WTC11 (cell line): ENCODE measurements at regions not wholly inside any gene's neighbourhood (a gene's known extent, or its start where the extent isn't known, plus 50 kb on each side); places are given as distances from the start of the nearest gene placed in this dataset.

ENCODE experiments used
- ATAC-seq: fragments of 200-7000 bp; cut with Tn5 transposase; 2 replicates; pipeline ENCODE4 v1.10.0; 2021; ENCODE audit warnings: mild to moderate bottlenecking, moderate library complexity
- CTCF ChIA-PET: fragments of 300-600 bp; sonication (Branson Sonifier 250); formaldehyde crosslinking; loops from one replicate; lab custom pipeline; 2021; ENCODE audit warnings: antibody characterized with exemption; lab: Charles Lee
- POLR2A ChIA-PET: fragments of 350-600 bp; sonication (Branson Sonifier 250); formaldehyde crosslinking; loops from one replicate; lab custom pipeline; 2021; ENCODE audit warnings: antibody characterized with exemption; lab: Charles Lee
- DNase-seq: peaks from one replicate; pipeline ENCODE4 v3.0.0; 2021; ENCODE audit warnings: low spot score
- H3K27ac Mint-ChIP-seq: 2 replicates; pipeline ENCODE4 v1.8.0; 2021; ENCODE audit warnings: mixed read lengths
- H3K27me3 Mint-ChIP-seq: 2 replicates; pipeline ENCODE4 v1.8.0; 2021; ENCODE audit warnings: low read depth, mild to moderate bottlenecking, moderate library complexity, mixed read lengths
- H3K36me3 Mint-ChIP-seq: 2 replicates; pipeline ENCODE4 v1.8.0; 2021; ENCODE audit warnings: mixed read lengths
- H3K4me1 Mint-ChIP-seq: 2 replicates; pipeline ENCODE4 v1.8.0; 2022; ENCODE audit warnings: mixed read lengths
- H3K4me3 Mint-ChIP-seq: 2 replicates; pipeline ENCODE4 v1.8.0; 2021; ENCODE audit warnings: mild to moderate bottlenecking, moderate library complexity, mixed read lengths
- H3K9me3 Mint-ChIP-seq: 2 replicates; pipeline ENCODE4 v1.8.0; 2021; ENCODE audit warnings: mixed read lengths
- ATF2 ChIP-seq: sonication (generic); formaldehyde crosslinking; IDR thresholded peaks from 2 replicates; pipeline ENCODE4 v1.8.1; 2022; ENCODE audit warnings: low read depth, missing genetic modification reagents, borderline replicate concordance
- CBFB ChIP-seq: sonication (generic); formaldehyde crosslinking; IDR thresholded peaks from 2 replicates; pipeline ENCODE4 v1.8.1; 2022; ENCODE audit warnings: mild to moderate bottlenecking, low read depth, missing genetic modification reagents
- CTCF ChIP-seq: fragments of 200-600 bp; IDR thresholded peaks from 2 replicates; pipeline ENCODE4 v1.8.0; 2022; ENCODE audit warnings: antibody characterized with exemption
- E2F4 ChIP-seq: sonication (generic); formaldehyde crosslinking; IDR thresholded peaks from 2 replicates; pipeline ENCODE4 v1.8.1; 2022; ENCODE audit warnings: low read depth, mild to moderate bottlenecking, moderate library complexity, missing genetic modification reagents, borderline replicate concordance
- ELF4 ChIP-seq: sonication (generic); formaldehyde crosslinking; IDR thresholded peaks from 2 replicates; pipeline ENCODE4 v1.8.1; 2022; ENCODE audit warnings: low read depth, mild to moderate bottlenecking, moderate library complexity, missing genetic modification reagents
- ESRRA ChIP-seq: sonication (generic); formaldehyde crosslinking; IDR thresholded peaks from 2 replicates; pipeline ENCODE4 v1.8.1; 2022; ENCODE audit warnings: mild to moderate bottlenecking, missing genetic modification reagents, borderline replicate concordance
- GABPB1 ChIP-seq: sonication (generic); formaldehyde crosslinking; IDR thresholded peaks from 2 replicates; pipeline ENCODE4 v1.8.1; 2023; ENCODE audit warnings: mild to moderate bottlenecking, missing genetic modification reagents
- HMGA2 ChIP-seq: fragments of 250-450 bp; sonication (Bioruptor Pico); IDR thresholded peaks from 2 replicates; pipeline ENCODE4 v1.4.0; 2021; ENCODE audit warnings: mild to moderate bottlenecking, moderate library complexity
- IRF2 ChIP-seq: sonication (generic); formaldehyde crosslinking; IDR thresholded peaks from 2 replicates; pipeline ENCODE4 v1.8.0; 2022; ENCODE audit warnings: low read depth, missing genetic modification reagents, borderline replicate concordance
- JUN ChIP-seq: sonication (generic); formaldehyde crosslinking; IDR thresholded peaks from 2 replicates; pipeline ENCODE4 v1.8.0; 2023; ENCODE audit warnings: mild to moderate bottlenecking, missing genetic modification reagents
- KAT7 ChIP-seq: sonication (generic); formaldehyde crosslinking; IDR thresholded peaks from 2 replicates; pipeline ENCODE4 v1.8.1; 2023; ENCODE audit warnings: missing genetic modification reagents, mild to moderate bottlenecking, borderline replicate concordance
- MLX ChIP-seq: sonication (generic); formaldehyde crosslinking; IDR thresholded peaks from 2 replicates; pipeline ENCODE4 v1.8.1; 2023; ENCODE audit warnings: mild to moderate bottlenecking, missing genetic modification reagents, moderate library complexity
- MYBL2 ChIP-seq: sonication (generic); formaldehyde crosslinking; IDR thresholded peaks from 2 replicates; pipeline ENCODE4 v1.8.1; 2023; ENCODE audit warnings: mild to moderate bottlenecking, moderate library complexity, missing genetic modification reagents
- NR2C2 ChIP-seq: sonication (generic); formaldehyde crosslinking; IDR thresholded peaks from 2 replicates; pipeline ENCODE4 v1.8.0; 2022; ENCODE audit warnings: mild to moderate bottlenecking, missing genetic modification reagents
- PRRX2 ChIP-seq: fragments of 250-450 bp; sonication (Bioruptor Pico); IDR thresholded peaks from 2 replicates; pipeline ENCODE4 v1.8.0; 2021; ENCODE audit warnings: mild to moderate bottlenecking
- SMAD3 ChIP-seq: sonication (generic); formaldehyde crosslinking; IDR thresholded peaks from 2 replicates; pipeline ENCODE4 v1.8.0; 2022; ENCODE audit warnings: missing genetic modification reagents, mild to moderate bottlenecking, borderline replicate concordance
- SMAD4 ChIP-seq: sonication (generic); formaldehyde crosslinking; IDR thresholded peaks from 2 replicates; pipeline ENCODE4 v1.8.0; 2022; ENCODE audit warnings: mild to moderate bottlenecking, missing genetic modification reagents
- TP53 ChIP-seq: sonication (generic); formaldehyde crosslinking; IDR thresholded peaks from 2 replicates; pipeline ENCODE4 v1.8.1; 2023; ENCODE audit warnings: mild to moderate bottlenecking, missing genetic modification reagents
- USF1 ChIP-seq: sonication (generic); formaldehyde crosslinking; IDR thresholded peaks from 2 replicates; pipeline ENCODE4 v1.8.0; 2022; ENCODE audit warnings: mild to moderate bottlenecking, missing genetic modification reagents
- ZBTB43 ChIP-seq: sonication (generic); formaldehyde crosslinking; IDR thresholded peaks from 2 replicates; pipeline ENCODE4 v1.8.1; 2023; ENCODE audit warnings: mild to moderate bottlenecking, missing genetic modification reagents
- ZMAT4 ChIP-seq: fragments of 250-450 bp; sonication (Bioruptor Pico); IDR thresholded peaks from 2 replicates; pipeline ENCODE4 v1.9.0; 2021; ENCODE audit warnings: mild to moderate bottlenecking
- ZNF425 ChIP-seq: fragments of 250-450 bp; sonication (Bioruptor Pico); conservative IDR thresholded peaks from 2 replicates; pipeline ENCODE4 v1.9.0; 2021; ENCODE audit warnings: mild to moderate bottlenecking
- ZSCAN18 ChIP-seq: fragments of 250-450 bp; sonication (Bioruptor Pico); IDR thresholded peaks from 2 replicates; pipeline ENCODE4 v2.1.2; 2022; ENCODE audit warnings: mild to moderate bottlenecking, moderate library complexity

- no peak for TF ChIP-seq E2F4 (CRISPR knock-in tag)
- no peak for TF ChIP-seq ATF2 (CRISPR knock-in tag)
- no peak for TF ChIP-seq ZBTB43 (CRISPR knock-in tag)
- no peak for TF ChIP-seq ELF4 (CRISPR knock-in tag)
- no peak for TF ChIP-seq CBFB
- no peak for TF ChIP-seq ZMAT4 (CRISPR knock-in tag)
- TF ChIP-seq TP53, result no peak
- no peak for TF ChIP-seq JUN
- TF ChIP-seq ESRRA (CRISPR knock-in tag), result no peak
- TF ChIP-seq CTCF, result no peak
- TF ChIP-seq, all 79 proteins: peak for 0
These were observed 77.5 kb downstream of the CRLF2 start (continued) for GRCh38 chrX:1134976-1135375.

GRCh38 chrX:1134156-1134555, 78.3 kb downstream of the CRLF2 start:
- ChIA-PET CTCF (no interaction called here), POLR2A (no interaction called here)
- H3K9me3 Mint-ChIP-seq, result peaks cover 8% of the 10 kb centered on the region
- no peaks in the 10 kb centered on the region for H3K4me1 Mint-ChIP-seq
- H3K27ac Mint-ChIP-seq, result no peak overlapping the region
- H3K36me3 Mint-ChIP-seq, result peaks cover 4% of the 10 kb centered on the region; the same call in 1 of the 2 replicates
- TF ChIP-seq ZBTB43 (CRISPR knock-in tag) (no peak), SMAD4 (no peak), MYBL2 (CRISPR knock-in tag) (no peak), IRF2 (CRISPR knock-in tag) (no peak), USF1 (CRISPR knock-in tag) (no peak), SMAD3 (no peak), NR2C2 (CRISPR knock-in tag) (no peak), MLX (CRISPR knock-in tag) (no peak), ZNF425 (CRISPR knock-in tag) (no peak), PRRX2 (CRISPR knock-in tag) (no peak), ZSCAN18 (CRISPR knock-in tag) (no peak), KAT7 (no peak), GABPB1 (CRISPR knock-in tag) (no peak), ELF4 (CRISPR knock-in tag) (no peak), HMGA2 (no peak)
- no peak for ATAC-seq
- no peak overlapping the region for H3K4me3 Mint-ChIP-seq
- DNase-seq, result no peak
- no peaks in the 10 kb centered on the region; the same call in 1 of the 2 replicates for H3K27me3 Mint-ChIP-seq
